HepG2 (cell line): ENCODE measurements at regions not wholly inside any gene's neighbourhood (a gene's known extent, or its start where the extent isn't known, plus 50 kb on each side); places are given as distances from the start of the nearest gene placed in this dataset.

Source experiments
- ATAC-seq: fragments of 200-7000 bp; cut with Tn5 transposase; 3 replicates; pipeline ENCODE4 v1.9.1; 2020; ENCODE audit warnings: mild to moderate bottlenecking, moderate library complexity
- BruUV-seq: library from RNA; stranded (reverse); fragments of 400-500 nt; replicated peaks from 2 replicates; lab custom pipeline; 2021; lab: Mats Ljungman, UMichigan
- CTCF ChIA-PET: fragments of 300-600 bp; formaldehyde crosslinking; extraction: SDS; loops from one replicate; lab custom pipeline; 2021; ENCODE audit warnings: low total read pairs, inconsistent platforms, low intra/inter-chr PET ratio; lab: Yijun Ruan, JAX
- POLR2A ChIA-PET: fragments of 350-600 bp; sonication (Branson Sonifier 250); formaldehyde crosslinking; loops from one replicate; lab custom pipeline; 2020; ENCODE audit warnings: antibody characterized with exemption, inconsistent platforms; lab: Yijun Ruan, JAX
- DNase-seq: peaks from one replicate; pipeline ENCODE4 v3.0.0-alpha.2; 2015; ENCODE audit warnings: low spot score
- FAIRE-seq: peaks from 3 replicates; lab custom pipeline; 2011; peaks lifted over from hg19 to GRCh38; lab: Jason Lieb, UNC
- H2AFZ ChIP-seq: one replicate; pipeline ENCODE4 v1.6.1; 2011; ENCODE audit warnings: low read length, inconsistent platforms
- H3K27ac ChIP-seq: fragments of 300-600 bp; 3 replicates; pipeline ENCODE4 v1.8.0; 2011; ENCODE audit warnings: mixed run types, mild to moderate bottlenecking, mixed read lengths, low read length, inconsistent platforms; ENCODE audit not compliant: insufficient read depth; ENCODE audit errors: extremely low read length
- H3K27me3 ChIP-seq, 2 experiments: fragments of 200-600 bp in 1 of 2; 2 replicates in 1 of 2; 3 replicates in 1 of 2; pipeline versions ENCODE4 v1.6.0 to v1.8.0; 2011; ENCODE audit warnings: low read length in 2 of 2, mild to moderate bottlenecking in 2 of 2, moderate library complexity in 2 of 2, inconsistent platforms in 1 of 2; ENCODE audit not compliant: insufficient read depth in 2 of 2, control insufficient read depth in 1 of 2
- H3K36me3 ChIP-seq, 2 experiments: fragments of 200-600 bp in 1 of 2; replicated peaks in 1 of 2; 2 replicates in 1 of 2; 3 replicates in 1 of 2; pipeline versions ENCODE4 v1.5.1 to v1.8.0; 2011; ENCODE audit warnings: low read length in 2 of 2, inconsistent platforms in 1 of 2; ENCODE audit not compliant: insufficient read depth in 2 of 2, control insufficient read depth in 1 of 2
- H3K4me1 ChIP-seq: 2 replicates; pipeline ENCODE4 v1.5.1; 2012; ENCODE audit warnings: low read length, inconsistent platforms; ENCODE audit not compliant: insufficient read depth
- H3K4me2 ChIP-seq: 2 replicates; pipeline ENCODE4 v1.6.0; 2011; ENCODE audit warnings: low read depth, low read length, inconsistent platforms
- H3K4me3 ChIP-seq, 3 experiments: fragments of 200-600 bp in 1 of 3; sonication (generic), shearing (Covaris generic) in 1 of 3; replicated peaks in 1 of 3; 2 replicates each; pipeline ENCODE4 v1.5.1; 2011 to 2016; ENCODE audit warnings: low read length in 3 of 3, inconsistent platforms in 2 of 3, low read depth in 2 of 3, mild to moderate bottlenecking in 2 of 3, control low read depth in 1 of 3, mixed read lengths in 1 of 3; ENCODE audit not compliant: insufficient read depth in 1 of 3
- H3K79me2 ChIP-seq: one replicate; pipeline ENCODE4 v1.6.1; 2011; ENCODE audit warnings: low read length, inconsistent platforms; ENCODE audit not compliant: insufficient read depth
- H3K9ac ChIP-seq: 2 replicates; pipeline ENCODE4 v1.6.0; 2011; ENCODE audit warnings: mild to moderate bottlenecking, low read depth, low read length, inconsistent platforms; ENCODE audit not compliant: insufficient read depth
- H3K9me3 ChIP-seq: 2 replicates; pipeline ENCODE4 v1.5.1; 2012; ENCODE audit warnings: mild to moderate bottlenecking, low read length
- H4K20me1 ChIP-seq: 2 replicates; pipeline ENCODE4 v1.6.0; 2011; ENCODE audit warnings: inconsistent platforms, mild to moderate bottlenecking, low read length, moderate library complexity; ENCODE audit not compliant: insufficient read depth
- FLYWCH1 ChIP-seq: sonication (generic); formaldehyde crosslinking; IDR thresholded peaks from 2 replicates; pipeline ENCODE4 v1.8.1; 2023; ENCODE audit warnings: mild to moderate bottlenecking, missing genetic modification reagents
- FOXM1 ChIP-seq: sonication (generic); formaldehyde crosslinking; IDR thresholded peaks from 2 replicates; pipeline ENCODE4 v1.5.0; 2020; ENCODE audit warnings: missing genetic modification reagents
- HMGA1 ChIP-seq: sonication (generic); formaldehyde crosslinking; conservative IDR thresholded peaks from 2 replicates; pipeline ENCODE4 v1.4.0; 2020; ENCODE audit warnings: missing genetic modification reagents
- NKX3-1 ChIP-seq: sonication (generic); formaldehyde crosslinking; IDR thresholded peaks from 2 replicates; pipeline ENCODE4 v1.5.0; 2020; ENCODE audit warnings: missing genetic modification reagents
- PHF20 ChIP-seq: sonication (generic); formaldehyde crosslinking; IDR thresholded peaks from 2 replicates; pipeline ENCODE4 v1.5.0; 2020; ENCODE audit warnings: mild to moderate bottlenecking, missing genetic modification reagents
- PLRG1 ChIP-seq: fragments of 450-650 bp; conservative IDR thresholded peaks from 2 replicates; pipeline ENCODE4 v1.6.1; 2016
- PRMT3 ChIP-seq: sonication (generic); formaldehyde crosslinking; IDR thresholded peaks from 2 replicates; pipeline ENCODE4 v1.8.1; 2022; ENCODE audit warnings: low read depth, mild to moderate bottlenecking, moderate library complexity, missing genetic modification reagents, borderline replicate concordance
- RAD21 ChIP-seq: fragments of 450-650 bp; formaldehyde crosslinking; IDR thresholded peaks from 2 replicates; pipeline ENCODE4 v1.5.0; 2020; ENCODE audit warnings: mild to moderate bottlenecking
- RFX1 ChIP-seq: fragments of 450-650 bp; IDR thresholded peaks from 2 replicates; pipeline ENCODE4 v1.6.1; 2017
- SP2 ChIP-seq: sonication (generic); formaldehyde crosslinking; IDR thresholded peaks from 2 replicates; pipeline ENCODE4 v1.5.1; 2020; ENCODE audit warnings: mild to moderate bottlenecking, missing genetic modification reagents
- THYN1 ChIP-seq: sonication (generic); formaldehyde crosslinking; IDR thresholded peaks from 2 replicates; pipeline ENCODE4 v1.8.1; 2023; ENCODE audit warnings: low read depth, mild to moderate bottlenecking, moderate library complexity, missing genetic modification reagents, borderline replicate concordance
- XRCC5 ChIP-seq: fragments of 200-400 bp; formaldehyde crosslinking; optimal IDR thresholded peaks from 2 replicates; pipeline ENCODE3; 2017; ENCODE audit warnings: mild to moderate bottlenecking, low read length
- ZC3H13 ChIP-seq: sonication (generic); formaldehyde crosslinking; IDR thresholded peaks from 2 replicates; pipeline ENCODE4 v1.8.1; 2023; ENCODE audit warnings: mild to moderate bottlenecking, missing genetic modification reagents, moderate library complexity
- ZNF12 ChIP-seq: sonication (generic); formaldehyde crosslinking; IDR thresholded peaks from 2 replicates; pipeline ENCODE4 v1.5.0; 2020; ENCODE audit warnings: missing genetic modification reagents
- ZNF160 ChIP-seq: sonication (generic); formaldehyde crosslinking; IDR thresholded peaks from 2 replicates; pipeline ENCODE4 v1.8.0; 2022; ENCODE audit warnings: mild to moderate bottlenecking, inconsistent platforms, missing genetic modification reagents
- ZNF224 ChIP-seq: sonication (generic); formaldehyde crosslinking; IDR thresholded peaks from 2 replicates; pipeline ENCODE4 v1.5.0; 2020; ENCODE audit warnings: mild to moderate bottlenecking, missing genetic modification reagents
- ZNF253 ChIP-seq: sonication (generic); formaldehyde crosslinking; IDR thresholded peaks from 2 replicates; pipeline ENCODE4 v1.8.0; 2022; ENCODE audit warnings: mild to moderate bottlenecking, missing genetic modification reagents, borderline replicate concordance
- ZNF703 ChIP-seq: sonication (generic); formaldehyde crosslinking; IDR thresholded peaks from 2 replicates; pipeline ENCODE4 v1.5.1; 2020; ENCODE audit warnings: missing genetic modification reagents, mild to moderate bottlenecking, moderate library complexity, borderline replicate concordance
- WGBS: methylation state at CpG from one replicate; pipeline ENCODE4 v1.1.6; 2017; ENCODE audit warnings: low lambda C conversion rate; 5-methylcytosine and 5-hydroxymethylcytosine counted together
- in situ Hi-C: cut with HindIII; loops from 2 replicates; pipeline ENCODE4 v1.10.0; 2017; ENCODE audit warnings: low pct_unique_long_range_greater_than_20kb; ENCODE audit not compliant: extremely low pct_ligation_motif_present
- intact Hi-C: fragments of 100-400 bp; cut with micrococcal nuclease; formaldehyde crosslinking; loops from one replicate; pipeline ENCODE4 v1.10.0; 2022; ENCODE audit not compliant: unreplicated experiment

DNA sequence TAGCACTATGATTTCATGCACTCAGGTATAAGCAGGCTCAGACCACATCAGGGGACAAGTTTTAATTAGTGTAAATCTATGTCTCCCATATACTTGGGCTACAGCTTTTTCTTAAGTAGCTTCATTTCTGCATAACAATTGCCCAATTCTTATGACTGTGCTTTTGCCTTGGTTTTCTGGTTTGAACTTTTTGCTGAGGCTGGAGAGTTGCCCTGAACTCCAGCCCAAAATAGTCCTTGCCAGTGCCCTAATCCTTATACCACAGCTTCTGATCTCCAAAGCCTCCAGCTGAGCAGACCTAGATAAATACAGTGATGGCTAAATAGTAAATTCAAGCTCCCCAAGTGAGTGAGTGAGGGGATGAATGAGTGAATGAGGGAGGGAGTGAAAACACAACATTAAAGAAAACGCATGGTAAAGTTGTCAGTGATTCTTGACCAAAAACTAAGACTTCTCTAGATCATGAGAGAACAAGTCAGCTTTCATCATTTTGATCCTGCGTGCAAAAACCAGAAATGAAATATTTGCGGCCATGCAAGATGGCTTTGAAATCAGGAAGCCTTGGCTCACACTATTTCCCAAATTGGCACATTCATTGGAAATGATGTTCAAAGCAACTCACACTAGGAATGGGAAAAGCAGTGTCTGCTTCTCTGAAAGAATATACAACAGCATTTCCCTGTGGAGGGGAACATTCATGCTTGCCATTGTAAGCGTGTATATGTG is 437.1 kb upstream of the CTSO start:
- H3K9me3 ChIP-seq = no peaks in the 10 kb centered on the region
- H3K27me3 ChIP-seq = no peaks in the 10 kb centered on the region
- WGBS = 3% methylated on average over 4 of the region's 4 CpGs
- H3K79me2 ChIP-seq = no peaks in the 10 kb centered on the region
- H2AFZ ChIP-seq = no peak overlapping the region
- H3K36me3 ChIP-seq = no peaks in the 10 kb centered on the region
- H3K4me3 ChIP-seq = no peak overlapping the region
- ChIA-PET CTCF (no interaction called here), POLR2A (no interaction called here)
- no peak overlapping the region for H3K4me2 ChIP-seq
- FAIRE-seq (no peak), ATAC-seq (no peak), DNase-seq (no peak)
- H3K9ac ChIP-seq = no peak overlapping the region
- BruUV-seq = no TSS peak
- intact Hi-C loops = no loop called here
- no peaks in the 10 kb centered on the region for H4K20me1 ChIP-seq
- H3K4me1 ChIP-seq = no peaks in the 10 kb centered on the region
- in situ Hi-C loops = no loop called here
- no peak for TF ChIP-seq RAD21 (CRISPR knock-in tag)
- TF ChIP-seq ZNF160 (CRISPR knock-in tag) = no peak
- no peak for TF ChIP-seq PHF20 (CRISPR knock-in tag)
- TF ChIP-seq ZNF224 (CRISPR knock-in tag) = no peak
- TF ChIP-seq RFX1 = no peak
- no peak for TF ChIP-seq ZC3H13
- TF ChIP-seq SP2 (CRISPR knock-in tag) = no peak
- TF ChIP-seq NKX3-1 (CRISPR knock-in tag) = no peak
- no peak for TF ChIP-seq FOXM1 (CRISPR knock-in tag)
- no peak overlapping the region for H3K27ac ChIP-seq

DNA sequence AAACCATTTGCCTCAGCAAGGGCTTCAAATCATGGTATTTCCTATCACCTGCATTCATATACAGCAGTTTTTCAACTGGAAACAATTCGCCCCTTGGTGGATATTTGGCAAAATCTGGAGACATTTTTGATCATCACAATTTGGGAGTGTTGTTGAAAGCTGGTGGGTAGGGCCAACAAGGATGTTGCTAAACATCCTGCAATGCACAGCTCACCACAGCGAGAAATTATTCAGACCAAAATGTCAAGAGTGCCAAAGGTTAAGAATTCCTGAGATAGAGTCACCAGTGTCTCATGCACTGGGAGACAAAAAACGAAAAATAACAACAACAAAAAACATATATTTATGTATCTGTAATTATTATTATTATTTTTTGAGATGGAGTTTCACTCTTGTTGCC is 435.2 kb upstream of the CTSO start:
- no peak overlapping the region for H3K4me3 ChIP-seq
- DNase-seq (no peak), ATAC-seq (no peak), FAIRE-seq (no peak)
- ChIA-PET POLR2A (no interaction called here), CTCF (no interaction called here)
- WGBS = 3% methylated on average over 3 of the region's 3 CpGs
- no peaks in the 10 kb centered on the region for H4K20me1 ChIP-seq
- BruUV-seq = no TSS peak
- no peak overlapping the region for H3K27ac ChIP-seq
- H3K9me3 ChIP-seq = no peaks in the 10 kb centered on the region
- no peaks in the 10 kb centered on the region for H3K79me2 ChIP-seq
- TF ChIP-seq FLYWCH1 (no peak), PLRG1 (no peak), PRMT3 (CRISPR knock-in tag) (no peak), ZNF253 (CRISPR knock-in tag) (no peak), THYN1 (CRISPR knock-in tag) (no peak), HMGA1 (no peak), XRCC5 (no peak), ZNF12 (CRISPR knock-in tag) (no peak), ZNF703 (CRISPR knock-in tag) (no peak)
- no peaks in the 10 kb centered on the region for H3K27me3 ChIP-seq
- intact Hi-C loops (no loop called here), in situ Hi-C loops (no loop called here)
- H3K4me1 ChIP-seq = no peaks in the 10 kb centered on the region
- no peak overlapping the region for H3K9ac ChIP-seq
- H2AFZ ChIP-seq = no peak overlapping the region
- no peaks in the 10 kb centered on the region for H3K36me3 ChIP-seq
- no peak overlapping the region for H3K4me2 ChIP-seq
